Natural killer cell (primary cell): ENCODE measurements at regions not wholly inside any gene's neighbourhood (a gene's known extent, or its start where the extent isn't known, plus 50 kb on each side); places are given as distances from the start of the nearest gene placed in this dataset.
A peak's percentile ranks its signal among the peaks of the same experiment; 100 is the strongest.

Experiments used
- ATAC-seq, 3 donors: fragments of 150-1000 bp in 2 of 3; fragments of 200-7000 bp in 1 of 3; cut with Tn5 transposase; 1 replicate in 1 of 3; 2 replicates in 2 of 3; pipeline ENCODE4 v1.10.0; 2021; ENCODE audit warnings: mild to moderate bottlenecking in 2 of 3, moderate library complexity in 2 of 3
- DNase-seq, 2 donors: peaks; one replicate each; pipeline versions ENCODE4 v3.0.0 to v3.0.0-alpha.2; 2013 to 2021; ENCODE audit warnings: mixed read lengths in 1 of 2
- H3K27ac ChIP-seq: one replicate; pipeline ENCODE4 v1.5.1; 2013; ENCODE audit warnings: mild to moderate bottlenecking, low read length
- H3K27me3 ChIP-seq: one replicate; pipeline ENCODE4 v1.6.1; 2013; ENCODE audit warnings: low read length; ENCODE audit not compliant: control insufficient read depth, insufficient read depth
- H3K36me3 ChIP-seq: one replicate; pipeline ENCODE4 v1.6.1; 2013; ENCODE audit warnings: low read length; ENCODE audit not compliant: control insufficient read depth, insufficient read depth
- H3K4me1 ChIP-seq: one replicate; pipeline ENCODE4 v1.6.1; 2013; ENCODE audit warnings: low read length; ENCODE audit not compliant: control insufficient read depth, insufficient read depth
- H3K4me3 ChIP-seq: one replicate; pipeline ENCODE4 v1.5.1; 2013; ENCODE audit warnings: low read length
- H3K9me3 ChIP-seq: one replicate; pipeline ENCODE4 v1.6.1; 2013; ENCODE audit warnings: low read length; ENCODE audit not compliant: control insufficient read depth, insufficient read depth
- H3K27ac Mint-ChIP-seq, 2 donors: one replicate each; pipeline ENCODE4 v1.8.0; 2022; ENCODE audit warnings: mild to moderate bottlenecking in 2 of 2, mixed read lengths in 2 of 2, moderate library complexity in 1 of 2
- H3K27me3 Mint-ChIP-seq, 2 donors: one replicate each; pipeline ENCODE4 v1.8.0; 2022; ENCODE audit warnings: low read depth in 2 of 2, mixed read lengths in 2 of 2
- H3K36me3 Mint-ChIP-seq: one replicate; pipeline ENCODE4 v1.8.0; 2022; ENCODE audit warnings: mixed read lengths
- H3K4me1 Mint-ChIP-seq, 2 donors: one replicate each; pipeline ENCODE4 v1.8.0; 2022; ENCODE audit warnings: mixed read lengths in 2 of 2
- H3K4me3 Mint-ChIP-seq: one replicate; pipeline ENCODE4 v1.8.0; 2022; ENCODE audit warnings: mild to moderate bottlenecking, moderate library complexity, mixed read lengths
- H3K9me3 Mint-ChIP-seq, 2 donors: one replicate each; pipeline ENCODE4 v1.8.0; 2022; ENCODE audit warnings: mixed read lengths in 2 of 2
- WGBS: methylation state at CpG from one replicate; pipeline ENCODE4 v1.1.7; 2013; ENCODE audit warnings: missing lambda C conversion rate; ENCODE audit not compliant: insufficient coverage; 5-methylcytosine and 5-hydroxymethylcytosine counted together
- intact Hi-C: fragments of 100-400 bp; cut with micrococcal nuclease; formaldehyde crosslinking; loops from one replicate; pipeline ENCODE4 v1.14.2; 2022
- TF ChIP-seq, protein P1 (sequence below): fragments of 200-600 bp; IDR thresholded peaks from one replicate; pipeline ENCODE4 v1.8.0; 2022; ENCODE audit warnings: antibody characterized with exemption

DNA sequence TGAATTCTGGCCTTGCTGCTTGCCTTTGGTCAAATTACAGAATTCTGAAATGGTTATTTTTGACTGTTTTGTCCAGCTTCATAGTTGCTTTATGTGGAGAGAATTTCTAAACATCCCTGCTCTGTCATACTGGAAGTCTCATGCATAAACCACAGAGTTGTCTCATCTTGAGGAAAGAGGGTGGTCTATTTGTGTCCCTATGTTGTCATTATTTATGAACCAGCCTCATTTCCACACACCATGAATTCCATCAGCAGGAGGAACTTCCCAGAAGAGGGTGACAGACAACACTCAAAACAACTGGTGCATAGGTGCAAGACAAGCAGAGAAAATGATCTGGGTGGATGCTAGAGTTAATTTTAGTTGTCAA lies 525.8 kb upstream of the GOT2 start:
- H3K4me1 Mint-ChIP-seq, result peaks cover 23 to 31% of the 10 kb centered on the region in 2 donors
- H3K36me3 Mint-ChIP-seq, result no peaks in the 10 kb centered on the region
- H3K27ac Mint-ChIP-seq, result peak overlapping the region in 1 of 2 donors; percentile 65
- Histone ChIP-seq H3K4me1 (peaks cover 10% of the 10 kb centered on the region), H3K4me3 (no peak overlapping the region), H3K9me3 (no peaks in the 10 kb centered on the region), H3K27ac (no peak overlapping the region), H3K36me3 (no peaks in the 10 kb centered on the region), H3K27me3 (no peaks in the 10 kb centered on the region)
- intact Hi-C loops, result no loop called here
- H3K4me3 Mint-ChIP-seq, result peak overlapping the region; percentile 48
- DNase-seq (no peak), ATAC-seq (no peak)
- H3K27me3 Mint-ChIP-seq, result peaks cover 8 to 12% of the 10 kb centered on the region in 2 donors
- TF ChIP-seq, protein P1, sequence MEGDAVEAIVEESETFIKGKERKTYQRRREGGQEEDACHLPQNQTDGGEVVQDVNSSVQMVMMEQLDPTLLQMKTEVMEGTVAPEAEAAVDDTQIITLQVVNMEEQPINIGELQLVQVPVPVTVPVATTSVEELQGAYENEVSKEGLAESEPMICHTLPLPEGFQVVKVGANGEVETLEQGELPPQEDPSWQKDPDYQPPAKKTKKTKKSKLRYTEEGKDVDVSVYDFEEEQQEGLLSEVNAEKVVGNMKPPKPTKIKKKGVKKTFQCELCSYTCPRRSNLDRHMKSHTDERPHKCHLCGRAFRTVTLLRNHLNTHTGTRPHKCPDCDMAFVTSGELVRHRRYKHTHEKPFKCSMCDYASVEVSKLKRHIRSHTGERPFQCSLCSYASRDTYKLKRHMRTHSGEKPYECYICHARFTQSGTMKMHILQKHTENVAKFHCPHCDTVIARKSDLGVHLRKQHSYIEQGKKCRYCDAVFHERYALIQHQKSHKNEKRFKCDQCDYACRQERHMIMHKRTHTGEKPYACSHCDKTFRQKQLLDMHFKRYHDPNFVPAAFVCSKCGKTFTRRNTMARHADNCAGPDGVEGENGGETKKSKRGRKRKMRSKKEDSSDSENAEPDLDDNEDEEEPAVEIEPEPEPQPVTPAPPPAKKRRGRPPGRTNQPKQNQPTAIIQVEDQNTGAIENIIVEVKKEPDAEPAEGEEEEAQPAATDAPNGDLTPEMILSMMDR, result no peak
- H3K9me3 Mint-ChIP-seq, result peaks cover 3 to 4% of the 10 kb centered on the region in 2 donors

DNA sequence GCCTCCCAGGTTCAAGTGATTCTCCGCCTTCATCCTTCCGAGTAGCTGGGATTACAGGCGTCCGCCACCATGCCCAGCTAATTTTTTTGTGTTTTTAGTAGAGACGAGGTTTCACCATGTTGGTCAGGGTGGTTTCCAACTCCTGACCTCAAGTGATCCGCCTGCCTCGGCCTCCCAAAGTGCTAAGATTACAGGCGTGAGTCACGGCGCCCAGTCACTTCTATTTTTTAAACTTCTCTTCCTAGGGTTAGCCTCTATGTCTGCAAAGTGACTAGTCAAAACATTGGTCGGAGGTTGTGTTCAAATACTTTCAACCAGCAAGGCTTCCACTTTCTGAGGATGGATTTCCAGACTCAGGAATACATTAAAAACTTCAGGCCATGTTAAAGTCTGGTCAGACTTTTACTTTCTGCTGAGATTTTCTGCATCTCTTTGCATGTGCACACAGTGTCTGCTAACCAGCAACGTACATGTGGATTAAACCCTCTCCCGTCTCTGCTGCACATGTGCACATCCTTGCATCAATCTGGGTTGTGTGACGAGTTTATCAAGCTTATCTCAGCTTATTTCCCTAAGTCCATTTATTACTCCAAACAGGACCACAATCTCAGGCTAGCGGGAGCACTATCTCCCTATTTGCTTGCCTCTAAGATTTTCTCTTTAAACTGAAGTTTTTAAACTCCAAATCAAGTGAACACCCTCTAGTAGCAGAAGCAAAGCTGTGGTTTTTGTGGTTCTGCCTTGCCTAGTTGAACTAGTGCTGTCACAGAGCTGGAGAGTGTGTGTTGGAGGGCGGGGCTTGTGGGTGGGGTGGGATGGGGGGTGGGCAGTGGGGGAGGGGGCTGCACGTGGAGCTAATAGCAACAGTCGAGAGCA lies 525.2 kb upstream of the GOT2 start:
- H3K4me3 ChIP-seq, result no peak overlapping the region
- intact Hi-C loops, result no loop called here
- Mint-ChIP-seq H3K36me3 (no peaks in the 10 kb centered on the region), H3K27me3 (peaks cover 8 to 12% of the 10 kb centered on the region in 2 donors), H3K4me1 (peaks cover 23 to 31% of the 10 kb centered on the region in 2 donors), H3K9me3 (peaks cover 5% of the 10 kb centered on the region in 2 donors), H3K27ac (peak overlapping the region; percentile 61 to 65), H3K4me3 (peak overlapping the region; percentile 81)
- peaks cover 10% of the 10 kb centered on the region for H3K4me1 ChIP-seq
- DNase-seq (peak in 1 of 2 donors; percentile 25), ATAC-seq (peak in 2 of 3 donors; percentile 62 to 72)
- no peaks in the 10 kb centered on the region for H3K36me3 ChIP-seq
- H3K9me3 ChIP-seq, result no peaks in the 10 kb centered on the region
- no peak overlapping the region for H3K27ac ChIP-seq
- H3K27me3 ChIP-seq, result no peaks in the 10 kb centered on the region
- WGBS, result 13% methylated on average over 16 of the region's 18 CpGs
- TF ChIP-seq, protein P1, result no peak

DNA sequence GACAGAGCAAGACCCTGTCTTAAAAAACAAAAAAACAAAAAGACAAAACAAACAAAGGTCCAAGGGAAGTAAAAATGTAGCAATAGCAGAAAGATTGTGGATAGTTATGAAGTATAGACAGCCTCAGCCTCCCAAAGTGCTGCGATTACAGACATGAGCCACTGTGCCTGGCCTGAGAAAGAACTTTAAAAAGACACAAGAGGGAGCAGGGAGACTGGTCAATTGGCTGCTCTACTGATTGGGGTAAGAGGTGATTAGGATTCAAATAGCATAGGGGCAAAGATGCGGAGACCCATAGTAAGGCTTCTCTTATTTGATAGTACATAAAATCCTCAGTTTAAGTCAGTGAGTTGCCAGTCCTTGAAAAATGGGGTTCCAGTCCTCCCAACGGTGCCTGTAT lies 518.2 kb upstream of the GOT2 start:
- no peak for DNase-seq
- 95% methylated on average over 3 of the region's 3 CpGs for WGBS
- peaks cover 0 to under 1% of the 10 kb centered on the region in 2 donors for H3K4me1 Mint-ChIP-seq
- no peaks in the 10 kb centered on the region for H3K27me3 Mint-ChIP-seq
- H3K4me3 Mint-ChIP-seq, result no peak overlapping the region
- H3K9me3 Mint-ChIP-seq, result peaks cover 2 to 3% of the 10 kb centered on the region in 2 donors
- no peak overlapping the region for H3K27ac Mint-ChIP-seq
- no peaks in the 10 kb centered on the region for H3K36me3 ChIP-seq
- intact Hi-C loops, result no loop called here
- no peak for ATAC-seq
- no peak overlapping the region for H3K27ac ChIP-seq
- H3K9me3 ChIP-seq, result no peaks in the 10 kb centered on the region
- no peak overlapping the region for H3K4me3 ChIP-seq
- H3K36me3 Mint-ChIP-seq, result no peaks in the 10 kb centered on the region
- H3K4me1 ChIP-seq, result no peaks in the 10 kb centered on the region
- H3K27me3 ChIP-seq, result no peaks in the 10 kb centered on the region
- TF ChIP-seq, protein P1, result no peak

DNA sequence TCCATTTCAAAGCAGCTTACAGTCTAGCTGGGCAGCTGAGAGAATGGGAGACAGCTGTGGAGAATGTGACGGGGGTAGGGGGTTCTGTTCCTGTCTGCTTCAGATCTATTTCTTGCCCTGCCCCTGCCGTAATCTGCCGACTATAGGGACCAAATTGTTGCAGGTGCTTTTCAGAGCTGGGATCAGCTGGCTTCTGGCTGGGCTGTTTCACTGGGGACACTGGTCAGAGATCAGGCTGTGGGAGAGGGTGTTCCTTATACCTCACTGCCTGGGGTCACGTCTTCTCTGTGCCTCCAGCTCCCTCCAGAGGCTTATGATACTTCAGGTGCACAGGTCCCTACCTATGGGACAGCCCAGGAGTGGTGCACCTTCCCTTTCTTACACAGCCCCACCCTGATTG lies 514.9 kb upstream of the GOT2 start:
- no peaks in the 10 kb centered on the region for H3K9me3 ChIP-seq
- DNase-seq (no peak), ATAC-seq (no peak)
- H3K4me3 ChIP-seq, result no peak overlapping the region
- H3K4me1 ChIP-seq, result no peaks in the 10 kb centered on the region
- no peak overlapping the region for H3K27ac ChIP-seq
- H3K27me3 ChIP-seq, result no peaks in the 10 kb centered on the region
- Mint-ChIP-seq H3K27me3 (no peaks in the 10 kb centered on the region), H3K4me1 (no peaks in the 10 kb centered on the region), H3K36me3 (no peaks in the 10 kb centered on the region), H3K27ac (no peak overlapping the region), H3K4me3 (no peak overlapping the region), H3K9me3 (no peaks in the 10 kb centered on the region)
- 77% methylated on average over 4 of the region's 4 CpGs for WGBS
- TF ChIP-seq, protein P1, result no peak
- intact Hi-C loops, result no loop called here
- no peaks in the 10 kb centered on the region for H3K36me3 ChIP-seq
